Neural cell (in vitro differentiated cells): ENCODE measurements at regions not wholly inside any gene's neighbourhood (a gene's known extent, or its start where the extent isn't known, plus 50 kb on each side); places are given as distances from the start of the nearest gene placed in this dataset.
"Not testable (repeated sequence)": the region's sequence is repeated elsewhere in the genome, so short reads cannot be mapped to it uniquely, and the experiment has no call there.

Experiments used
- H2AFZ ChIP-seq: fragments of 200-600, 300-800 bp; sonication (generic), shearing (Covaris generic); 2 replicates; pipeline ENCODE4 v1.6.0; 2014; ENCODE audit warnings: low read depth, mild to moderate bottlenecking, antibody characterized with exemption, low read length, moderate library complexity
- H3F3A ChIP-seq: fragments of 200-600 bp; shearing (Covaris generic); 2 replicates; pipeline ENCODE4 v1.6.1; 2016; ENCODE audit warnings: mild to moderate bottlenecking, moderate library complexity, mixed read lengths, antibody characterized with exemption, low read length; ENCODE audit not compliant: insufficient read depth, poor library complexity, severe bottlenecking
- H3K27ac ChIP-seq: fragments of 200-600, 300-800 bp; sonication (generic), shearing (Covaris generic); 2 replicates; pipeline ENCODE4 v1.5.1; 2014; ENCODE audit warnings: mild to moderate bottlenecking, low read length, moderate library complexity
- H3K27me3 ChIP-seq: fragments of 300-800, 200-600 bp; sonication (generic), shearing (Covaris generic); 2 replicates; pipeline ENCODE4 v1.6.0; 2014; ENCODE audit warnings: mild to moderate bottlenecking, low read depth, low read length, moderate library complexity; ENCODE audit not compliant: insufficient read depth
- H3K36me3 ChIP-seq: fragments of 300-800, 200-600 bp; sonication (generic), shearing (Covaris generic); 2 replicates; pipeline ENCODE4 v1.5.1; 2014; ENCODE audit warnings: mild to moderate bottlenecking, antibody characterized with exemption, low read length, moderate library complexity; ENCODE audit not compliant: insufficient read depth
- H3K4me2 ChIP-seq: fragments of 300-800, 200-600 bp; sonication (generic), shearing (Covaris generic); 2 replicates; pipeline ENCODE4 v1.6.0; 2014; ENCODE audit warnings: mild to moderate bottlenecking, low read length
- H3K4me3 ChIP-seq: fragments of 300-800, 200-600 bp; sonication (generic), shearing (Covaris generic); 2 replicates; pipeline ENCODE4 v1.5.1; 2014; ENCODE audit warnings: mild to moderate bottlenecking, low read length, moderate library complexity
- H3K79me2 ChIP-seq: fragments of 200-600 bp; shearing (Covaris generic); replicated peaks from 2 replicates; pipeline ENCODE4 v1.6.0; 2014; ENCODE audit warnings: mild to moderate bottlenecking, low read length, moderate library complexity; ENCODE audit not compliant: insufficient read depth
- H3K9ac ChIP-seq: fragments of 300-800, 200-600 bp; sonication (generic), shearing (Covaris generic); 2 replicates; pipeline ENCODE4 v1.6.1; 2016; ENCODE audit warnings: mild to moderate bottlenecking, low read length, mixed read lengths
- H3K9me2 ChIP-seq: fragments of 200-600 bp; shearing (Covaris generic); 2 replicates; pipeline ENCODE4 v1.6.1; 2016; ENCODE audit warnings: mild to moderate bottlenecking, low read length, mixed read lengths; ENCODE audit not compliant: insufficient read depth
- H3K9me3 ChIP-seq: fragments of 200-600, 300-800 bp; sonication (generic), shearing (Covaris generic); 2 replicates; pipeline ENCODE4 v1.6.1; 2016; ENCODE audit warnings: mild to moderate bottlenecking, mixed run types, low read length, moderate library complexity, mixed read lengths
- H4K20me1 ChIP-seq: fragments of 200-600 bp; shearing (Covaris generic); 2 replicates; pipeline ENCODE4 v1.6.1; 2016; ENCODE audit warnings: mild to moderate bottlenecking, mixed run types; ENCODE audit not compliant: insufficient read depth
- EP300 ChIP-seq: fragments of 450-650 bp; conservative IDR thresholded peaks from 2 replicates; pipeline ENCODE4 v1.6.1; 2014; ENCODE audit warnings: antibody characterized with exemption, mild to moderate bottlenecking, moderate library complexity; ENCODE audit not compliant: poor library complexity, severe bottlenecking
- EZH2 ChIP-seq: fragments of 200-600, 300-800 bp; shearing (Covaris generic), sonication (generic); IDR thresholded peaks from 2 replicates; pipeline ENCODE4 v1.6.1; 2014; ENCODE audit warnings: antibody characterized with exemption, low read length, borderline replicate concordance, mild to moderate bottlenecking; ENCODE audit not compliant: insufficient read depth, poor library complexity, severe bottlenecking
- MXI1 ChIP-seq: fragments of 450-650 bp; conservative IDR thresholded peaks from 2 replicates; pipeline ENCODE4 v1.6.1; 2014; ENCODE audit warnings: antibody characterized with exemption, mild to moderate bottlenecking; ENCODE audit not compliant: poor library complexity, severe bottlenecking
- POLR2AphosphoS5 ChIP-seq: IDR thresholded peaks from 2 replicates; pipeline ENCODE4 v1.6.1; 2012
- RAD21 ChIP-seq: fragments of 450-650 bp; conservative IDR thresholded peaks from 2 replicates; pipeline ENCODE4 v1.6.1; 2014; ENCODE audit warnings: antibody characterized with exemption, mild to moderate bottlenecking, moderate library complexity
- SMC3 ChIP-seq: fragments of 450-650 bp; conservative IDR thresholded peaks from 2 replicates; pipeline ENCODE4 v1.6.1; 2014; ENCODE audit warnings: antibody characterized with exemption, mild to moderate bottlenecking, moderate library complexity; ENCODE audit not compliant: poor library complexity
- TAF1 ChIP-seq: IDR thresholded peaks from 2 replicates; pipeline ENCODE4 v1.6.1; 2012; ENCODE audit warnings: low read depth
- TF ChIP-seq, protein P1 (sequence below): fragments of 450-650 bp; IDR thresholded peaks from 2 replicates; pipeline ENCODE4 v1.5.1; 2014; ENCODE audit warnings: antibody characterized with exemption, mild to moderate bottlenecking, moderate library complexity; ENCODE audit not compliant: poor library complexity, severe bottlenecking
- TF ChIP-seq, protein P2 (sequence below): IDR thresholded peaks from 2 replicates; pipeline ENCODE4 v1.6.1; 2012; ENCODE audit warnings: borderline replicate concordance

DNA sequence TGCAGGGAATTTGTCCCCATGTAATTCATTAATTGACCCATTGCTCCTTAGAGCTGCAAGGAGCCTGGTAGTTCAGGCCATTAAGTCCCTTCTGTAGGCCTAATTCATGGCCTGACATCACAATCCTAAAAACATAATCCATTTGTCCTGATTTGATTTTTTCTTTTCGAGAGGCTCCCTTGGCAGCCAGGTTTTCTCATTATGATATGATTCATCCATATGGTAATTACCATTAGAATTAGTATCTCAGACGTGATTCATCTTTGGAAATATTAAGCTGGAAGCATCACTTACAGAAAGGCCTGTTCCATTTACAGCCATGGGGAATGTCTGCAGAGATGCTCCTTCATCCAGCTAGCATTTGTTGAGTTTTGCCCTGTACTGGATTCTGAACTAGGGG is 128.5 kb downstream of the PLCE1 start:
- TF ChIP-seq, protein P1, sequence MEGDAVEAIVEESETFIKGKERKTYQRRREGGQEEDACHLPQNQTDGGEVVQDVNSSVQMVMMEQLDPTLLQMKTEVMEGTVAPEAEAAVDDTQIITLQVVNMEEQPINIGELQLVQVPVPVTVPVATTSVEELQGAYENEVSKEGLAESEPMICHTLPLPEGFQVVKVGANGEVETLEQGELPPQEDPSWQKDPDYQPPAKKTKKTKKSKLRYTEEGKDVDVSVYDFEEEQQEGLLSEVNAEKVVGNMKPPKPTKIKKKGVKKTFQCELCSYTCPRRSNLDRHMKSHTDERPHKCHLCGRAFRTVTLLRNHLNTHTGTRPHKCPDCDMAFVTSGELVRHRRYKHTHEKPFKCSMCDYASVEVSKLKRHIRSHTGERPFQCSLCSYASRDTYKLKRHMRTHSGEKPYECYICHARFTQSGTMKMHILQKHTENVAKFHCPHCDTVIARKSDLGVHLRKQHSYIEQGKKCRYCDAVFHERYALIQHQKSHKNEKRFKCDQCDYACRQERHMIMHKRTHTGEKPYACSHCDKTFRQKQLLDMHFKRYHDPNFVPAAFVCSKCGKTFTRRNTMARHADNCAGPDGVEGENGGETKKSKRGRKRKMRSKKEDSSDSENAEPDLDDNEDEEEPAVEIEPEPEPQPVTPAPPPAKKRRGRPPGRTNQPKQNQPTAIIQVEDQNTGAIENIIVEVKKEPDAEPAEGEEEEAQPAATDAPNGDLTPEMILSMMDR = no peak
- no peak for TF ChIP-seq MXI1
- TF ChIP-seq, protein P2, sequence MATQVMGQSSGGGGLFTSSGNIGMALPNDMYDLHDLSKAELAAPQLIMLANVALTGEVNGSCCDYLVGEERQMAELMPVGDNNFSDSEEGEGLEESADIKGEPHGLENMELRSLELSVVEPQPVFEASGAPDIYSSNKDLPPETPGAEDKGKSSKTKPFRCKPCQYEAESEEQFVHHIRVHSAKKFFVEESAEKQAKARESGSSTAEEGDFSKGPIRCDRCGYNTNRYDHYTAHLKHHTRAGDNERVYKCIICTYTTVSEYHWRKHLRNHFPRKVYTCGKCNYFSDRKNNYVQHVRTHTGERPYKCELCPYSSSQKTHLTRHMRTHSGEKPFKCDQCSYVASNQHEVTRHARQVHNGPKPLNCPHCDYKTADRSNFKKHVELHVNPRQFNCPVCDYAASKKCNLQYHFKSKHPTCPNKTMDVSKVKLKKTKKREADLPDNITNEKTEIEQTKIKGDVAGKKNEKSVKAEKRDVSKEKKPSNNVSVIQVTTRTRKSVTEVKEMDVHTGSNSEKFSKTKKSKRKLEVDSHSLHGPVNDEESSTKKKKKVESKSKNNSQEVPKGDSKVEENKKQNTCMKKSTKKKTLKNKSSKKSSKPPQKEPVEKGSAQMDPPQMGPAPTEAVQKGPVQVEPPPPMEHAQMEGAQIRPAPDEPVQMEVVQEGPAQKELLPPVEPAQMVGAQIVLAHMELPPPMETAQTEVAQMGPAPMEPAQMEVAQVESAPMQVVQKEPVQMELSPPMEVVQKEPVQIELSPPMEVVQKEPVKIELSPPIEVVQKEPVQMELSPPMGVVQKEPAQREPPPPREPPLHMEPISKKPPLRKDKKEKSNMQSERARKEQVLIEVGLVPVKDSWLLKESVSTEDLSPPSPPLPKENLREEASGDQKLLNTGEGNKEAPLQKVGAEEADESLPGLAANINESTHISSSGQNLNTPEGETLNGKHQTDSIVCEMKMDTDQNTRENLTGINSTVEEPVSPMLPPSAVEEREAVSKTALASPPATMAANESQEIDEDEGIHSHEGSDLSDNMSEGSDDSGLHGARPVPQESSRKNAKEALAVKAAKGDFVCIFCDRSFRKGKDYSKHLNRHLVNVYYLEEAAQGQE = no peak
- no peak for TF ChIP-seq RAD21
- no peak for TF ChIP-seq EZH2
- no peak for TF ChIP-seq EP300
- TF ChIP-seq POLR2AphosphoS5 = no peak
- no peak for TF ChIP-seq SMC3
- no peak for TF ChIP-seq TAF1
- H3K4me2 ChIP-seq = no peak overlapping the region
- H3K36me3 ChIP-seq = no peaks in the 10 kb centered on the region
- H3K4me3 ChIP-seq = no peak overlapping the region
- no peaks in the 10 kb centered on the region for H3K79me2 ChIP-seq
- H3K27me3 ChIP-seq = no peaks in the 10 kb centered on the region
- no peak overlapping the region for H2AFZ ChIP-seq
- no peaks in the 10 kb centered on the region for H4K20me1 ChIP-seq
- H3K9me3 ChIP-seq = no peaks in the 10 kb centered on the region
- no peak overlapping the region for H3K27ac ChIP-seq
- H3K9me2 ChIP-seq = no peaks in the 10 kb centered on the region
- no peaks in the 10 kb centered on the region for H3F3A ChIP-seq
- no peak overlapping the region for H3K9ac ChIP-seq

DNA sequence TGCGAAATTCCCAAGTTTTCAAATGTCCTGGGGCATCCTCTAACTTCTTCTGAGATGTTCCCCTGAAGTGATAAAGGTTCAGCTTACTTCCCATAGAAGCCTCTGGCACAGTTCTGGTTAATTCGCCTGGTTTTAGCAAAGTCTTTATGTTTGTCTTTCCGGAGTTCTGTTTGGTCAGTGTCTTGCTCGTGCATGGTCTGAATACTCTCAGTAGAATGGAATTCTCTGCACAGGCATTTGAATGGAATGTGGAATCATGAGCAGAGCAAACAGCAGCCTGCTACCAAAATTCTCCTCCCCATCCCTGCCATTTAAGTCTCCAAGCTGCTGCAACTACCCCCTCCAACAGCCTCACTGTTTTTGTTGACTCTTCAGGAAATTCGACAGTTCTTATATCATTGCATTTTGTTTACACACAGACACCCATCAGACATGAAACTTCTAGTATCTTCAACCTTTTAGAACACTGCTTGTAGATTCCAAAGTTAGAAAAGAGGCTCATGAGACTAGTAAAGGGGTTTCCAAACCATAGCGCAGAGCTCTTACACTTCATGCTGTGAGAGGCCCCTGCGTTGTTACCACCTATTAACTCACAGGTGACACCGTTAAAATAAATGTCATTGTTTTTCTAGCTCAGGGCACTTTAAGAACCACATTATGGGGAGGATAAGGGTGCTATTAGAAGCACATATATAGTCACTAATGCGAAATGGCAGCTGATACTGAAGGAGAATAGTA is 129.7 kb downstream of the PLCE1 start:
- TF ChIP-seq RAD21 (no peak), POLR2AphosphoS5 (no peak), EZH2 (no peak), TAF1 (no peak), EP300 (no peak), SMC3 (no peak), MXI1 (no peak)
- TF ChIP-seq, protein P2 = no peak
- TF ChIP-seq, protein P1 = no peak
- H3K9ac ChIP-seq = no peak overlapping the region
- H4K20me1 ChIP-seq = no peaks in the 10 kb centered on the region
- no peak overlapping the region for H3K4me2 ChIP-seq
- no peaks in the 10 kb centered on the region for H3K27me3 ChIP-seq
- no peaks in the 10 kb centered on the region for H3K36me3 ChIP-seq
- H3K27ac ChIP-seq = no peak overlapping the region
- H3K4me3 ChIP-seq = no peak overlapping the region
- no peaks in the 10 kb centered on the region for H3K9me2 ChIP-seq
- no peak overlapping the region for H2AFZ ChIP-seq
- no peaks in the 10 kb centered on the region for H3K79me2 ChIP-seq
- H3F3A ChIP-seq = no peaks in the 10 kb centered on the region
- no peaks in the 10 kb centered on the region for H3K9me3 ChIP-seq

DNA sequence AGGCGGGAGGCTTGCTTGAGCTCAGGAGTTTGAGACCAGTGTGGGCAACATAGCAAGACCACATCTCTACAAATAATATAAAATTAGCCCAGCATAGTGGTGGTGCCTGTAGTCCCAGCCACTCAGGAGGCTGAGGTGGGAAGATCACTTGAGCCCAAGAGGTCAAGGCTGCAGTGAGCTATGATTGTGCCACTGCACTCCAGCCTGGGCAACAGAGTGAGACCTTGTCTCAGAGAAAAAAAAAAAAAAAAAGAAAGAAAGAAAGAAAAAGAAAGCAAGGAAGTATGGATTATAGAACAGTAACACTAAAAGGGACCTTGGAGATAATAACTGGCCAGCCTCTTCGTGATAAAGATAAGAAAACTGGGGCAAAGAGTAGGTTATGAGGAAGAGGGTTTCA is 130.4 kb downstream of the PLCE1 start:
- H3F3A ChIP-seq, H3K9me2 ChIP-seq, H3K4me2 ChIP-seq, H3K9ac ChIP-seq, H3K9me3 ChIP-seq, H3K27ac ChIP-seq, H3K79me2 ChIP-seq, H3K4me3 ChIP-seq, H4K20me1 ChIP-seq, H3K36me3 ChIP-seq, H2AFZ ChIP-seq, H3K27me3 ChIP-seq: not testable (repeated sequence)
